H1 (cell line): ENCODE measurements at regions not wholly inside any gene's neighbourhood (a gene's known extent, or its start where the extent isn't known, plus 50 kb on each side); places are given as distances from the start of the nearest gene placed in this dataset.

Experiments used
- CTCF ChIA-PET: fragments of 300-600 bp; sonication (Branson Sonifier 250); formaldehyde crosslinking; loops from one replicate; lab custom pipeline; 2021; ENCODE audit not compliant: partially characterized antibody; lab: Charles Lee
- POLR2A ChIA-PET: fragments of 300-600 bp; sonication (Branson Sonifier 250); formaldehyde crosslinking; loops from one replicate; lab custom pipeline; 2021; ENCODE audit warnings: inconsistent platforms; ENCODE audit not compliant: partially characterized antibody; lab: Charles Lee
- DNase-seq, 2 experiments: peaks; one replicate each; pipeline versions ENCODE4 v3.0.0 to v3.0.0-alpha.2; 2010 to 2022; ENCODE audit warnings: low spot score in 2 of 2, low read depth in 1 of 2, mixed read lengths in 1 of 2
- FAIRE-seq: peaks from 2 replicates; lab custom pipeline; 2011; peaks lifted over from hg19 to GRCh38; lab: Jason Lieb, UNC
- H2AFZ ChIP-seq: 2 replicates; pipeline ENCODE4 v1.8.1; 2012; ENCODE audit warnings: low read length, inconsistent platforms
- H2AK5ac ChIP-seq: 2 replicates; pipeline ENCODE4 v1.6.1; 2013; ENCODE audit warnings: low read depth, low read length
- H2BK120ac ChIP-seq: replicated peaks from 2 replicates; pipeline ENCODE3; 2013; ENCODE audit warnings: low read depth, low read length, inconsistent platforms
- H2BK12ac ChIP-seq: 2 replicates; pipeline ENCODE4 v1.6.1; 2013; ENCODE audit warnings: low read depth, low read length
- H2BK15ac ChIP-seq: 2 replicates; pipeline ENCODE4 v1.6.1; 2013; ENCODE audit warnings: low read length
- H2BK20ac ChIP-seq: 2 replicates; pipeline ENCODE4 v1.6.1; 2013; ENCODE audit warnings: low read length
- H2BK5ac ChIP-seq: 2 replicates; pipeline ENCODE4 v1.6.1; 2013; ENCODE audit warnings: low read depth, low read length
- H3K14ac ChIP-seq: 2 replicates; pipeline ENCODE4 v1.6.1; 2013; ENCODE audit warnings: inconsistent platforms; ENCODE audit not compliant: insufficient read length
- H3K18ac ChIP-seq: 2 replicates; pipeline ENCODE4 v1.6.1; 2013; ENCODE audit warnings: low read length; ENCODE audit errors: extremely low read depth
- H3K23ac ChIP-seq: 2 replicates; pipeline ENCODE4 v1.6.1; 2013; ENCODE audit warnings: inconsistent platforms; ENCODE audit not compliant: insufficient read length
- H3K23me2 ChIP-seq: 2 replicates; pipeline ENCODE4 v1.6.1; 2013; ENCODE audit warnings: low read depth, low read length
- H3K27ac ChIP-seq: 2 replicates; pipeline ENCODE4 v1.6.1; 2011; ENCODE audit warnings: low read depth, low read length, inconsistent platforms
- H3K27me3 ChIP-seq, 4 experiments: replicated peaks in 1 of 4; 1 replicate in 1 of 4; 2 replicates in 3 of 4; pipeline versions ENCODE4 v1.6.1 to v1.8.1; 2011 to 2013; ENCODE audit warnings: low read length in 3 of 4, mild to moderate bottlenecking in 3 of 4, inconsistent platforms in 2 of 4, mixed read lengths in 2 of 4, moderate library complexity in 1 of 4; ENCODE audit not compliant: control insufficient read depth in 3 of 4, insufficient read depth in 3 of 4; ENCODE audit errors: extremely low read depth in 1 of 4
- H3K36me3 ChIP-seq, 4 experiments: 2 replicates each; pipeline versions ENCODE4 v1.6.1 to v1.8.1; 2011 to 2013; ENCODE audit warnings: mild to moderate bottlenecking in 4 of 4, low read length in 3 of 4, moderate library complexity in 2 of 4, control low read depth in 1 of 4, inconsistent platforms in 1 of 4; ENCODE audit not compliant: insufficient read depth in 4 of 4, control insufficient read depth in 2 of 4
- H3K4ac ChIP-seq: replicated peaks from 2 replicates; pipeline ENCODE3; 2013; ENCODE audit warnings: low read length, low read depth, mixed read lengths, inconsistent platforms; ENCODE audit not compliant: insufficient read length
- H3K4me1 ChIP-seq, 4 experiments: replicated peaks in 1 of 4; 1 replicate in 1 of 4; 2 replicates in 3 of 4; pipeline versions ENCODE4 v1.6.1 to v1.8.1; 2011 to 2013; ENCODE audit warnings: low read length in 3 of 4, inconsistent platforms in 2 of 4, mixed read lengths in 1 of 4; ENCODE audit not compliant: insufficient read depth in 4 of 4, control insufficient read depth in 3 of 4
- H3K4me2 ChIP-seq, 2 experiments: 2 replicates each; pipeline versions ENCODE4 v1.6.1 to v1.8.1; 2011 to 2013; ENCODE audit warnings: low read depth in 2 of 2, low read length in 2 of 2, control low read depth in 1 of 2, inconsistent platforms in 1 of 2, mild to moderate bottlenecking in 1 of 2; ENCODE audit not compliant: insufficient read depth in 1 of 2
- H3K4me3 ChIP-seq, 4 experiments: fragments of 200-600, 300-600 bp in 1 of 4; sonication (generic), shearing (Covaris generic), sonication (Bioruptor Twin) in 1 of 4; 2 replicates each; pipeline versions ENCODE4 v1.5.1 to v1.8.1; 2011 to 2016; ENCODE audit warnings: low read length in 4 of 4, low read depth in 3 of 4, control low read depth in 2 of 4, inconsistent platforms in 2 of 4, mild to moderate bottlenecking in 2 of 4, mixed read lengths in 1 of 4, moderate library complexity in 1 of 4; ENCODE audit not compliant: insufficient read depth in 2 of 4; ENCODE audit errors: extremely low read depth in 1 of 4
- H3K56ac ChIP-seq: replicated peaks from 2 replicates; pipeline ENCODE3; 2013; ENCODE audit warnings: low read depth, mild to moderate bottlenecking, mixed read lengths, low read length, inconsistent platforms; ENCODE audit not compliant: insufficient read length
- H3K79me1 ChIP-seq: 2 replicates; pipeline ENCODE4 v1.6.1; 2013; ENCODE audit warnings: low read depth, low read length, control low read depth
- H3K79me2 ChIP-seq, 2 experiments: 2 replicates each; pipeline versions ENCODE4 v1.6.1 to v1.8.1; 2012 to 2013; ENCODE audit warnings: low read length in 2 of 2, mild to moderate bottlenecking in 2 of 2, inconsistent platforms in 1 of 2; ENCODE audit not compliant: insufficient read depth in 2 of 2, control insufficient read depth in 1 of 2
- H3K9ac ChIP-seq, 4 experiments: replicated peaks in 1 of 4; 1 replicate in 1 of 4; 2 replicates in 3 of 4; pipeline versions ENCODE4 v1.6.1 to v1.8.1; 2011 to 2013; ENCODE audit warnings: low read depth in 3 of 4, low read length in 3 of 4, control low read depth in 2 of 4, mild to moderate bottlenecking in 2 of 4, moderate library complexity in 2 of 4, inconsistent platforms in 1 of 4; ENCODE audit errors: extremely low read depth in 1 of 4
- H3K9me3 ChIP-seq, 2 experiments: 2 replicates each; pipeline versions ENCODE4 v1.6.1 to v1.8.1; 2012 to 2013; ENCODE audit warnings: mild to moderate bottlenecking in 2 of 2, moderate library complexity in 2 of 2, control low read depth in 1 of 2, inconsistent platforms in 1 of 2, low read depth in 1 of 2, low read length in 1 of 2, mixed read lengths in 1 of 2; ENCODE audit not compliant: insufficient read depth in 2 of 2
- H4K20me1 ChIP-seq, 2 experiments: replicated peaks in 1 of 2; 2 replicates each; pipeline versions ENCODE3 to v1.8.1; 2011 to 2013; ENCODE audit warnings: inconsistent platforms in 2 of 2, low read length in 2 of 2, mild to moderate bottlenecking in 1 of 2; ENCODE audit not compliant: insufficient read depth in 2 of 2, control insufficient read depth in 1 of 2
- H4K5ac ChIP-seq: 2 replicates; pipeline ENCODE4 v1.6.1; 2013; ENCODE audit warnings: low read length, low read depth, mixed read lengths, inconsistent platforms; ENCODE audit not compliant: insufficient read length
- H4K8ac ChIP-seq: 2 replicates; pipeline ENCODE4 v1.8.0; 2013; ENCODE audit warnings: mild to moderate bottlenecking, moderate library complexity, low read length, inconsistent platforms; ENCODE audit not compliant: insufficient read depth; ENCODE audit errors: extremely low read depth
- H4K91ac ChIP-seq: replicated peaks from 2 replicates; pipeline ENCODE3; 2013; ENCODE audit warnings: low read length, mixed read lengths, inconsistent platforms; ENCODE audit not compliant: insufficient read length
- HDAC2 ChIP-seq, 2 experiments: fragments of 300-600 bp in 1 of 2; sonication (generic) in 1 of 2; IDR thresholded peaks; 2 replicates each; pipeline ENCODE4 v1.6.1; 2011 to 2012; ENCODE audit warnings: low read depth in 2 of 2, low read length in 2 of 2, mild to moderate bottlenecking in 2 of 2, moderate library complexity in 2 of 2, borderline replicate concordance in 1 of 2, inconsistent platforms in 1 of 2
- RAD21 ChIP-seq, 2 experiments: IDR thresholded peaks in 1 of 2; conservative IDR thresholded peaks in 1 of 2; 2 replicates each; pipeline ENCODE4 v1.6.1; 2011; ENCODE audit warnings: low read depth in 2 of 2, low read length in 2 of 2, improper control_type of control experiment in 1 of 2, inconsistent platforms in 1 of 2, mild to moderate bottlenecking in 1 of 2, moderate library complexity in 1 of 2
- RNF2 ChIP-seq: fragments of 200-900, 300-1000 bp; sonication (generic); IDR thresholded peaks from 2 replicates; pipeline ENCODE4 v1.7.1; 2016; ENCODE audit warnings: borderline replicate concordance, low read depth, mild to moderate bottlenecking, antibody characterized with exemption, low read length; ENCODE audit not compliant: poor library complexity, severe bottlenecking; ENCODE audit errors: missing control alignments
- TAF1 ChIP-seq: IDR thresholded peaks from 2 replicates; pipeline ENCODE4 v1.6.1; 2011; ENCODE audit warnings: mild to moderate bottlenecking, low read depth, low read length
- WGBS, 2 experiments: shearing (Covaris generic) in 1 of 2; methylation state at CpG; one replicate each; pipeline versions ENCODE4 v1.1.6 to v1.1.7; 2013 to 2015; ENCODE audit warnings: low lambda C conversion rate in 2 of 2, mixed read lengths in 2 of 2, inconsistent platforms in 1 of 2, low coverage in 1 of 2, missing lambda C conversion rate in 1 of 2; ENCODE audit not compliant: insufficient replicate concordance in 2 of 2, insufficient coverage in 1 of 2, insufficient read length in 1 of 2; ENCODE audit errors: extremely low coverage in 1 of 2, missing lambda C conversion rate in 1 of 2; 5-methylcytosine and 5-hydroxymethylcytosine counted together

GRCh38 chr4:178612733-178613132 is 1170.5 kb upstream of the AGA start:
- no peaks in the 10 kb centered on the region for H3K23me2 ChIP-seq
- no peak overlapping the region for H2BK120ac ChIP-seq
- no peak overlapping the region for H3K56ac ChIP-seq
- no peak for FAIRE-seq
- H3K4me2 ChIP-seq = no peak overlapping the region
- H3K14ac ChIP-seq = no peak overlapping the region
- no peak overlapping the region for H4K8ac ChIP-seq
- H2AK5ac ChIP-seq = no peak overlapping the region
- H2BK12ac ChIP-seq = no peak overlapping the region
- ChIA-PET CTCF (no interaction called here), POLR2A (no interaction called here)
- no peak overlapping the region for H2BK15ac ChIP-seq
- no peak overlapping the region for H4K91ac ChIP-seq
- H3K18ac ChIP-seq = no peak overlapping the region
- no peaks in the 10 kb centered on the region for H3K36me3 ChIP-seq
- no peaks in the 10 kb centered on the region for H3K79me2 ChIP-seq
- no peak overlapping the region for H3K4me3 ChIP-seq
- H3K9ac ChIP-seq = no peak overlapping the region
- no peak overlapping the region for H2AFZ ChIP-seq
- no peaks in the 10 kb centered on the region for H3K4me1 ChIP-seq
- H4K5ac ChIP-seq = no peak overlapping the region
- no peaks in the 10 kb centered on the region for H3K79me1 ChIP-seq
- H3K27ac ChIP-seq = no peak overlapping the region
- 81% methylated on average over 4 of the region's 4 CpGs; no CpG with 5 or more reads in 1 of the 2 experiments for WGBS, 2 experiments
- no peak for DNase-seq
- H3K23ac ChIP-seq = no peak overlapping the region
- no peaks in the 10 kb centered on the region for H3K27me3 ChIP-seq
- no peak for TF ChIP-seq RAD21 (IDR thresholded peaks at IDR 0.05 in 1 of 2, conservative IDR thresholded peaks at IDR 0.05 in 1 of 2; ENCODE audit: low read depth in 2 of 2, low read length in 2 of 2)
- TF ChIP-seq TAF1 = no peak
- no peak for TF ChIP-seq HDAC2 (IDR thresholded peaks at IDR 0.05; ENCODE audit: borderline replicate concordance in 1 of 2, low read depth in 2 of 2, low read length in 2 of 2)
- no peak for TF ChIP-seq RNF2
- no peak overlapping the region for H3K4ac ChIP-seq
- H2BK5ac ChIP-seq = no peak overlapping the region
- H3K9me3 ChIP-seq = no peaks in the 10 kb centered on the region
- no peak overlapping the region for H2BK20ac ChIP-seq
- no peaks in the 10 kb centered on the region for H4K20me1 ChIP-seq
